ENCODE measurements at regions not wholly inside any gene's neighbourhood (a gene's known extent, or its start where the extent isn't known, plus 50 kb on each side); places are given as distances from the start of the nearest gene placed in this dataset.
"Not testable (repeated sequence)": the region's sequence is repeated elsewhere in the genome, so short reads cannot be mapped to it uniquely, and the experiment has no call there.

GRCh38 chr21:28592205-28592865 is 400.3 kb downstream of the LTN1 start:
- no peak for TF ChIP-seq Cebpa-rat (IDR thresholded peaks at IDR 0.05)
- H3K4me3 ChIP-seq: no peak overlapping the region
- peaks cover 19% of the 10 kb centered on the region for H3K9me3 ChIP-seq
- no peak overlapping the region for H3K27ac ChIP-seq
- H3K4me1 ChIP-seq: 0 out of 2 replicates have a peak, but pooled peaks cover 8% of the 10 kb centered on the region
- no peaks in the 10 kb centered on the region for H3K36me3 ChIP-seq
- H4K20me1 ChIP-seq: no peaks in the 10 kb centered on the region
- no peaks in the 10 kb centered on the region for H3K27me3 ChIP-seq
- H3K9ac ChIP-seq: no peak overlapping the region
- peak overlapping the region; percentile 31 for H3K4me2 ChIP-seq

- 0 out of 2 replicates have a peak, but pooled peaks cover 8% of the 10 kb centered on the region for H3K4me1 ChIP-seq
- TF ChIP-seq Cebpa-rat (IDR thresholded peaks at IDR 0.05): no peak
- no peak overlapping the region for H3K4me2 ChIP-seq
- no peaks in the 10 kb centered on the region for H4K20me1 ChIP-seq
- peaks cover 19% of the 10 kb centered on the region for H3K9me3 ChIP-seq
- H3K36me3 ChIP-seq: no peaks in the 10 kb centered on the region
- H3K27ac ChIP-seq: no peak overlapping the region
- H3K27me3 ChIP-seq: no peaks in the 10 kb centered on the region
- H3K9ac ChIP-seq: no peak overlapping the region
- H3K4me3 ChIP-seq: no peak overlapping the region
Measured at GRCh38 chr21:28590676-28591075, 402.0 kb downstream of the LTN1 start.

GRCh38 chr21:28590026-28590425 is 402.7 kb downstream of the LTN1 start:
- no peak overlapping the region for H3K9ac ChIP-seq
- no peak for TF ChIP-seq Cebpa-rat (IDR thresholded peaks at IDR 0.05)
- H3K4me1 ChIP-seq: 0 out of 2 replicates have a peak, but pooled peaks cover 8% of the 10 kb centered on the region
- peaks cover 19% of the 10 kb centered on the region for H3K9me3 ChIP-seq
- no peaks in the 10 kb centered on the region for H4K20me1 ChIP-seq
- no peak overlapping the region for H3K4me2 ChIP-seq
- no peaks in the 10 kb centered on the region for H3K27me3 ChIP-seq
- H3K4me3 ChIP-seq: no peak overlapping the region
- no peaks in the 10 kb centered on the region for H3K36me3 ChIP-seq
- H3K27ac ChIP-seq: no peak overlapping the region

GRCh38 chr21:28588997-28589396 is 403.7 kb downstream of the LTN1 start:
- no peak overlapping the region for H3K9ac ChIP-seq
- 0 out of 2 replicates have a peak, but pooled peaks cover 8% of the 10 kb centered on the region for H3K4me1 ChIP-seq
- H3K27me3 ChIP-seq: no peaks in the 10 kb centered on the region
- TF ChIP-seq Cebpa-rat (IDR thresholded peaks at IDR 0.05): no peak
- no peak overlapping the region for H3K27ac ChIP-seq
- peaks cover 19% of the 10 kb centered on the region for H3K9me3 ChIP-seq
- no peak overlapping the region for H3K4me2 ChIP-seq
- no peak overlapping the region for H3K4me3 ChIP-seq
- no peaks in the 10 kb centered on the region for H4K20me1 ChIP-seq
- H3K36me3 ChIP-seq: no peaks in the 10 kb centered on the region

GRCh38 chr21:28587748-28588147 is 404.9 kb downstream of the LTN1 start:
- Histone ChIP-seq H3K9ac (no peak overlapping the region), H3K27ac (no peak overlapping the region), H3K4me3 (no peak overlapping the region), H3K27me3 (no peaks in the 10 kb centered on the region), H4K20me1 (no peaks in the 10 kb centered on the region), H3K4me1 (0 out of 2 replicates have a peak, but pooled peaks cover 7% of the 10 kb centered on the region), H3K9me3 (peaks cover 19% of the 10 kb centered on the region), H3K4me2 (no peak overlapping the region), H3K36me3 (no peaks in the 10 kb centered on the region)
- no peak for TF ChIP-seq Cebpa-rat (IDR thresholded peaks at IDR 0.05)

GRCh38 chr21:28581976-28582375 is 410.7 kb downstream of the LTN1 start:
- Histone ChIP-seq H3K4me3 (no peak overlapping the region), H3K27ac (no peak overlapping the region), H3K9me3 (no peaks in the 10 kb centered on the region; the same call in 1 of the 2 replicates), H3K9ac (no peak overlapping the region), H4K20me1 (no peaks in the 10 kb centered on the region), H3K4me2 (no peak overlapping the region), H3K27me3 (no peaks in the 10 kb centered on the region), H3K4me1 (no peaks in the 10 kb centered on the region), H3K36me3 (no peaks in the 10 kb centered on the region)
- TF ChIP-seq Cebpa-rat (IDR thresholded peaks at IDR 0.05): no peak

- not testable (repeated sequence) for H3K36me3 ChIP-seq, H4K20me1 ChIP-seq, H3K4me2 ChIP-seq, H3K4me1 ChIP-seq, H3K27ac ChIP-seq, H3K9ac ChIP-seq, H3K4me3 ChIP-seq, H3K9me3 ChIP-seq, H3K27me3 ChIP-seq
Measured at GRCh38 chr21:28581311-28581731, 411.4 kb downstream of the LTN1 start.

GRCh38 chr21:28580585-28580984 is 412.1 kb downstream of the LTN1 start:
- H3K4me3 ChIP-seq: no peak overlapping the region
- H4K20me1 ChIP-seq: no peaks in the 10 kb centered on the region
- H3K4me1 ChIP-seq: no peaks in the 10 kb centered on the region
- no peak overlapping the region for H3K4me2 ChIP-seq
- no peak for TF ChIP-seq Cebpa-rat (IDR thresholded peaks at IDR 0.05)
- H3K9me3 ChIP-seq: peaks cover under 1% of the 10 kb centered on the region; the same call in 1 of the 2 replicates
- no peaks in the 10 kb centered on the region for H3K36me3 ChIP-seq
- no peak overlapping the region for H3K9ac ChIP-seq
- no peaks in the 10 kb centered on the region for H3K27me3 ChIP-seq
- no peak overlapping the region for H3K27ac ChIP-seq

- H3K9ac ChIP-seq: no peak overlapping the region
- no peaks in the 10 kb centered on the region for H3K4me1 ChIP-seq
- no peak overlapping the region for H3K27ac ChIP-seq
- H4K20me1 ChIP-seq: no peaks in the 10 kb centered on the region
- H3K4me3 ChIP-seq: no peak overlapping the region
- H3K9me3 ChIP-seq: peaks cover 5% of the 10 kb centered on the region; the same call in 1 of the 2 replicates
- no peak overlapping the region for H3K4me2 ChIP-seq
- H3K27me3 ChIP-seq: no peaks in the 10 kb centered on the region
- no peaks in the 10 kb centered on the region for H3K36me3 ChIP-seq
- TF ChIP-seq Cebpa-rat (IDR thresholded peaks at IDR 0.05): no peak
Measured at GRCh38 chr21:28579986-28580550, 412.6 kb downstream of the LTN1 start.

GRCh38 chr21:28568692-28569091 is 424.0 kb downstream of the LTN1 start:
- no peaks in the 10 kb centered on the region for H4K20me1 ChIP-seq
- peaks cover 13% of the 10 kb centered on the region; the same call in 1 of the 2 replicates for H3K9me3 ChIP-seq
- 0 out of 2 replicates have a peak, but pooled peaks cover 6% of the 10 kb centered on the region for H3K4me1 ChIP-seq
- TF ChIP-seq Cebpa-rat (IDR thresholded peaks at IDR 0.05): no peak
- no peak overlapping the region for H3K27ac ChIP-seq
- no peaks in the 10 kb centered on the region for H3K36me3 ChIP-seq
- H3K9ac ChIP-seq: no peak overlapping the region
- H3K4me3 ChIP-seq: no peak overlapping the region
- H3K4me2 ChIP-seq: no peak overlapping the region
- no peaks in the 10 kb centered on the region for H3K27me3 ChIP-seq

GRCh38 chr21:28563933-28564332 is 428.7 kb downstream of the LTN1 start:
- not testable (repeated sequence) for H3K9ac ChIP-seq, H3K27ac ChIP-seq, H3K36me3 ChIP-seq, H3K27me3 ChIP-seq, H4K20me1 ChIP-seq, H3K4me2 ChIP-seq, H3K4me3 ChIP-seq
- peaks cover 24% of the 10 kb centered on the region for H3K4me1 ChIP-seq
- peaks cover 36% of the 10 kb centered on the region for H3K9me3 ChIP-seq

Data from BLaER1 (cell line).